HUES6 (cell line): ENCODE measurements at regions not wholly inside any gene's neighbourhood (a gene's known extent, or its start where the extent isn't known, plus 50 kb on each side); places are given as distances from the start of the nearest gene placed in this dataset.

Experiments used
- H3K27ac ChIP-seq: 2 replicates; pipeline ENCODE4 v1.7.0; 2013; ENCODE audit warnings: low read depth, mild to moderate bottlenecking, low read length, inconsistent platforms
- H3K27me3 ChIP-seq: 2 replicates; pipeline ENCODE4 v1.6.1; 2013; ENCODE audit warnings: low read length; ENCODE audit not compliant: control insufficient read depth, insufficient read depth
- H3K36me3 ChIP-seq: 2 replicates; pipeline ENCODE4 v1.6.1; 2013; ENCODE audit warnings: low read length; ENCODE audit not compliant: control insufficient read depth, insufficient read depth
- H3K4me1 ChIP-seq: 2 replicates; pipeline ENCODE4 v1.6.1; 2013; ENCODE audit warnings: low read length; ENCODE audit not compliant: control insufficient read depth, insufficient read depth
- H3K4me3 ChIP-seq: 2 replicates; pipeline ENCODE4 v1.5.1; 2013; ENCODE audit warnings: low read depth, low read length
- H3K9ac ChIP-seq: one replicate; pipeline ENCODE4 v1.6.1; 2013; ENCODE audit warnings: mild to moderate bottlenecking, low read length
- H3K9me3 ChIP-seq: 2 replicates; pipeline ENCODE4 v1.6.1; 2013; ENCODE audit warnings: low read depth, low read length; ENCODE audit not compliant: control insufficient read depth, insufficient read depth

DNA sequence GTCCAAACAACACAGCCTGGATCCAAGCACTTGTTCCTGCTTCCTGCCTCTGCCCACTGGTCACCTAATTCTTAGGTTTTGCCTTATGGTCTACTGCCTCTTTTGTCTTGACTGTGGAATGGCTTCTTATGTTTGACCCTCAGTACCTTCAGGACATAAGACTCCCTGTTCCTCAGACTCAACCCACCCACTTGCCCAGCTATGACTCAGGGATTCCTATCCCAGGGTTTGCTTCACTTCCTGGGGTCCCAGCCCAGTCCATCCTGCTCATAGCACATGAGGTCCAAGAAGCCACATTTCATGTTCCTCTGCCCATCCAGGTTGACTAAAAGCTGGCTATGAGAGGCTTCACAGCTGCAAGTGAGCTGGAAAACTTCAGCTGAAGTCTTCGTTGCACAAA is 320.9 kb upstream of the CDH5 start:
- no peak overlapping the region for H3K27ac ChIP-seq
- H3K4me1 ChIP-seq: no peaks in the 10 kb centered on the region
- H3K9me3 ChIP-seq: no peaks in the 10 kb centered on the region
- H3K27me3 ChIP-seq: no peaks in the 10 kb centered on the region
- H3K36me3 ChIP-seq: no peaks in the 10 kb centered on the region
- no peak overlapping the region for H3K4me3 ChIP-seq
- no peak overlapping the region for H3K9ac ChIP-seq

DNA sequence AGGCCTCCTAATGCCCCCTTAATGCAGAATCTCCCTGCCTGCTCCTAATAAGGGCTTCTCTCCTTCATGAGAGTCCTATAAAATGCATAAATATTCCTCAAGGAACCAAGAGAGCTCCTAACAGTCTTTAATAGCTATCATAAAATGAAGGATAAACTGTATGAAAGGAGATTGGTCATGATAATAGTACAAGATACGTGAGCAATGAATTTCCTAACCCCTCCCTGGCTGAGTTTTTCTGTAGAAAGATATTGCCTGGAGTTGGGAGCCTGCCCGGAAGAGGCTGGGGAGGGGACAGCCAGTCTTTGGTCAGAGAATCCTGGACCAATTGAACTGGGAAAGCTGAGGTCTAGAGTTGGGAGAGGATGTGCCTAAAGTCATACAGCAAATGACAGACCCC is 321.9 kb upstream of the CDH5 start:
- H3K36me3 ChIP-seq: no peaks in the 10 kb centered on the region
- no peaks in the 10 kb centered on the region for H3K27me3 ChIP-seq
- H3K9me3 ChIP-seq: no peaks in the 10 kb centered on the region
- H3K9ac ChIP-seq: no peak overlapping the region
- H3K27ac ChIP-seq: no peak overlapping the region
- H3K4me1 ChIP-seq: no peaks in the 10 kb centered on the region
- H3K4me3 ChIP-seq: no peak overlapping the region

GRCh38 chr16:66044089-66044488 is 322.4 kb upstream of the CDH5 start:
- Histone ChIP-seq H3K27ac (no peak overlapping the region), H3K4me3 (no peak overlapping the region), H3K9ac (no peak overlapping the region), H3K4me1 (no peaks in the 10 kb centered on the region), H3K27me3 (no peaks in the 10 kb centered on the region), H3K9me3 (no peaks in the 10 kb centered on the region), H3K36me3 (no peaks in the 10 kb centered on the region)

- no peak overlapping the region for H3K27ac ChIP-seq
- H3K4me3 ChIP-seq: no peak overlapping the region
- no peaks in the 10 kb centered on the region for H3K36me3 ChIP-seq
- no peaks in the 10 kb centered on the region for H3K4me1 ChIP-seq
- H3K9ac ChIP-seq: no peak overlapping the region
- no peaks in the 10 kb centered on the region for H3K9me3 ChIP-seq
- H3K27me3 ChIP-seq: no peaks in the 10 kb centered on the region
Observed at GRCh38 chr16:66043326-66043725, 323.2 kb upstream of the CDH5 start.

- Histone ChIP-seq H3K27me3 (no peaks in the 10 kb centered on the region), H3K27ac (no peak overlapping the region), H3K9ac (no peak overlapping the region), H3K4me3 (no peak overlapping the region), H3K36me3 (no peaks in the 10 kb centered on the region), H3K4me1 (no peaks in the 10 kb centered on the region), H3K9me3 (no peaks in the 10 kb centered on the region)
Observed at GRCh38 chr16:66042341-66042740, 324.1 kb upstream of the CDH5 start.

DNA sequence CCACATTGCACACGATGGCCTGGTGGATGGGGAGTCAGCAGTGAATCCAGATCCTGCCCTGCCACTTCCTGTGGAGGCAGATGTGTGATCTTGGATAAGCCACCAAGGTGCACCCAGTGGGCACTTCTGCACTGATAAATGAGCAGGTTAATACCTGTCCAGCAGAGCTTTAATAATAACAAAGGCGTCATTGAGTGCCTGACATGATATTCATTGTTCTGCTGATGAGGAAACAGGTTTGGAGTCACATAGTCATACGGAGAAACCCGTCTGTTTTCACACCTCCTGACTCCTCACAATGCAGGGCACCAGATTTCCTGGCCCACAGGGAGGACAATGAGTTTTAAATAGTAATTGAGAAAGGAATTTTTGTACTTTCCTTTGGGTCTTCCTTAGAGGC is 324.6 kb upstream of the CDH5 start:
- Histone ChIP-seq H3K36me3 (no peaks in the 10 kb centered on the region), H3K4me3 (no peak overlapping the region), H3K27me3 (no peaks in the 10 kb centered on the region), H3K9me3 (no peaks in the 10 kb centered on the region), H3K4me1 (no peaks in the 10 kb centered on the region), H3K9ac (no peak overlapping the region), H3K27ac (no peak overlapping the region)

- no peaks in the 10 kb centered on the region for H3K4me1 ChIP-seq
- H3K36me3 ChIP-seq: no peaks in the 10 kb centered on the region
- no peak overlapping the region for H3K4me3 ChIP-seq
- no peaks in the 10 kb centered on the region for H3K9me3 ChIP-seq
- H3K9ac ChIP-seq: no peak overlapping the region
- H3K27ac ChIP-seq: no peak overlapping the region
- no peaks in the 10 kb centered on the region for H3K27me3 ChIP-seq
Observed at GRCh38 chr16:66039793-66040192, 326.7 kb upstream of the CDH5 start.

- no peaks in the 10 kb centered on the region for H3K4me1 ChIP-seq
- H3K9ac ChIP-seq: no peak overlapping the region
- no peaks in the 10 kb centered on the region for H3K27me3 ChIP-seq
- H3K36me3 ChIP-seq: no peaks in the 10 kb centered on the region
- no peak overlapping the region for H3K27ac ChIP-seq
- no peak overlapping the region for H3K4me3 ChIP-seq
- H3K9me3 ChIP-seq: no peaks in the 10 kb centered on the region
Observed at GRCh38 chr16:66036793-66037715, 329.4 kb upstream of the CDH5 start.

DNA sequence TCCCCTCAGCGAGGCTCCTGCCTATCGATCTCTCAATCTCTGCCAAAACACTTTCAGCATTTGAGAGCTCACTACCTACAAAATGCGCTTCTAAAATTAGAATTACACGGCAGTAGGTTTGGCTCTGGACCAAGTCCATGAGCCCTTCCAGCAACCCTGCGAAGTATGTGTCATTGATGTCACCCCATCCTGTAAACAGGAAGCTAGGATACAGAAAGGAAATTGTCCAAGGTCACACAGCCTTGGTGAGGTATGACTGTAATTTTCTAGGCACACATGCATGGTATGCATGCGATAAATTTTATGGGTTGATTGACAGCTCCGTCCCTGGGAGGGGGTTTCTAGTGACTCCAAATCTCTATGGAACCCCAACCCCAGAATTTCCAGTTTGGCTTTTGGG is 330.3 kb upstream of the CDH5 start:
- no peaks in the 10 kb centered on the region for H3K4me1 ChIP-seq
- H3K4me3 ChIP-seq: no peak overlapping the region
- no peaks in the 10 kb centered on the region for H3K27me3 ChIP-seq
- no peak overlapping the region for H3K27ac ChIP-seq
- H3K9me3 ChIP-seq: no peaks in the 10 kb centered on the region
- H3K36me3 ChIP-seq: no peaks in the 10 kb centered on the region
- no peak overlapping the region for H3K9ac ChIP-seq

DNA sequence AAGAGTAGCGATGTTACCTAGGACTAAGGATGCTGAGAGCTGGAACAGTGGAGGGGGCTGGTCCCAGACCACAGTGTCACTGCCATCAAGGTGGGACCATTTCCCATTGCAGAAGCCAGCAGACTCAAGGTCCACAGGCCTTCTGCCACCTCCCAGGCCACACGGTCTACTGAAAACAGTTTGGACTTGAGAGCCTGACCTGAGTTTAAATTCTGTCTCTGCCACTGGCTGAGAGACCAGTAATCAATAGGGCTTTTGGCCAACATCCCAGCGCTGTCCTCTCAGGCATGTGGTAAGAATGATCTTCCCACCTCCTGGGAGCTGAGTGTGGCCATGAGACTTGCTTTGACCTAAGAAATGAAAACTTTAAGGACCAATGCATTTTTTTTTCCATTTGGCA is 331.4 kb upstream of the CDH5 start:
- Histone ChIP-seq H3K27ac (no peak overlapping the region), H3K36me3 (no peaks in the 10 kb centered on the region), H3K4me1 (no peaks in the 10 kb centered on the region), H3K9ac (no peak overlapping the region), H3K9me3 (no peaks in the 10 kb centered on the region), H3K4me3 (no peak overlapping the region), H3K27me3 (no peaks in the 10 kb centered on the region)

DNA sequence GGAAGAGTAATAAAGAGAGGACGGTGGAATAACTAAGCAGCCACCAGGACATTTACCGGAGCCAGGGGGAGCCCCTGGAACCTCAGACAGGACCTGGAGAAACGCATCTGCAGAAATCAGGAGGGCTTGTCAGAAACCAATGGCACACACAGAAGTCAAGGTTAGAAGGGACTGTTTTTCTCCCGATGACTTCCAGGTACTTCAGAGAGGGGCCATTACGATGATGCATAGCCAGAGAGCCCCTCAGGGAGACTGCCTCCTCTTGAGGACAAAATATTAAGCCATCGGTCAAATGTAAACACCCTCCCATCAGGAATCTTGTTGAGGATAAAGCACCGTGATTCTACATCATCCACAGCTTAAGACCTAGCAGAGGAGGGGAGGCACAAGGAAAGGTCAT is 333.6 kb upstream of the CDH5 start:
- H3K4me1 ChIP-seq: no peaks in the 10 kb centered on the region
- H3K36me3 ChIP-seq: no peaks in the 10 kb centered on the region
- H3K9ac ChIP-seq: no peak overlapping the region
- H3K9me3 ChIP-seq: no peaks in the 10 kb centered on the region
- H3K4me3 ChIP-seq: no peak overlapping the region
- no peaks in the 10 kb centered on the region for H3K27me3 ChIP-seq
- H3K27ac ChIP-seq: no peak overlapping the region
